Cardiac fibroblast (primary cell): ENCODE measurements at regions not wholly inside any gene's neighbourhood (a gene's known extent, or its start where the extent isn't known, plus 50 kb on each side); places are given as distances from the start of the nearest gene placed in this dataset.

Experiments
- DNase-seq, 2 donors: peaks; one replicate each; pipeline versions ENCODE4 v3.0.0 to v3.0.0-alpha.2; 2010; ENCODE audit warnings: low read depth in 2 of 2
- H3K4me3 ChIP-seq, 2 donors: replicated peaks in 1 of 2; 1 replicate in 1 of 2; 2 replicates in 1 of 2; pipeline ENCODE4 v1.5.1; 2011; ENCODE audit warnings: low read depth in 2 of 2, low read length in 2 of 2, mild to moderate bottlenecking in 2 of 2, moderate library complexity in 1 of 2
- TF ChIP-seq, protein P1 (sequence below): IDR thresholded peaks from one replicate; pipeline ENCODE4 v1.5.1; 2011; ENCODE audit warnings: low read depth, mild to moderate bottlenecking, low read length, inconsistent platforms

DNA sequence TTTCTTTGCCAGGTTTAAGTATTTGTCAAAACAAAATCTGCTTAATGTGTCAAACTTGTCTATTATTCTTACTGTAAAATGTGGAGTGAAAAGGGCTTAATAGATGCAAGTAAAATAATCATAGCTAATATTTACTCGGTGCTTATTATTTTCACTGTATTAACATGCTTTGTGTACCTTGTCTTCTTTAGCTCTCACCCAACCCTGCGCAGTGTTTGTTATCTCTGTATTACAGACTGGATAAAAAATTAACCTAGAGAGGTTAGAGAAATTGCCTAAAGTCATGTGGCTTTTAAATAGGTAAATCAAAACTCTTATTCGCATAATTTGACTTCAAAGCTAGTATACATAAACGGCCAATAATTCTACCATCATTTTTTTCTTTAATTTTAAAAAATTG, 1864.8 kb downstream of the MAT2B start:
- no peak overlapping the region for H3K4me3 ChIP-seq
- TF ChIP-seq, protein P1, sequence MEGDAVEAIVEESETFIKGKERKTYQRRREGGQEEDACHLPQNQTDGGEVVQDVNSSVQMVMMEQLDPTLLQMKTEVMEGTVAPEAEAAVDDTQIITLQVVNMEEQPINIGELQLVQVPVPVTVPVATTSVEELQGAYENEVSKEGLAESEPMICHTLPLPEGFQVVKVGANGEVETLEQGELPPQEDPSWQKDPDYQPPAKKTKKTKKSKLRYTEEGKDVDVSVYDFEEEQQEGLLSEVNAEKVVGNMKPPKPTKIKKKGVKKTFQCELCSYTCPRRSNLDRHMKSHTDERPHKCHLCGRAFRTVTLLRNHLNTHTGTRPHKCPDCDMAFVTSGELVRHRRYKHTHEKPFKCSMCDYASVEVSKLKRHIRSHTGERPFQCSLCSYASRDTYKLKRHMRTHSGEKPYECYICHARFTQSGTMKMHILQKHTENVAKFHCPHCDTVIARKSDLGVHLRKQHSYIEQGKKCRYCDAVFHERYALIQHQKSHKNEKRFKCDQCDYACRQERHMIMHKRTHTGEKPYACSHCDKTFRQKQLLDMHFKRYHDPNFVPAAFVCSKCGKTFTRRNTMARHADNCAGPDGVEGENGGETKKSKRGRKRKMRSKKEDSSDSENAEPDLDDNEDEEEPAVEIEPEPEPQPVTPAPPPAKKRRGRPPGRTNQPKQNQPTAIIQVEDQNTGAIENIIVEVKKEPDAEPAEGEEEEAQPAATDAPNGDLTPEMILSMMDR = no peak
- DNase-seq = no peak

DNA sequence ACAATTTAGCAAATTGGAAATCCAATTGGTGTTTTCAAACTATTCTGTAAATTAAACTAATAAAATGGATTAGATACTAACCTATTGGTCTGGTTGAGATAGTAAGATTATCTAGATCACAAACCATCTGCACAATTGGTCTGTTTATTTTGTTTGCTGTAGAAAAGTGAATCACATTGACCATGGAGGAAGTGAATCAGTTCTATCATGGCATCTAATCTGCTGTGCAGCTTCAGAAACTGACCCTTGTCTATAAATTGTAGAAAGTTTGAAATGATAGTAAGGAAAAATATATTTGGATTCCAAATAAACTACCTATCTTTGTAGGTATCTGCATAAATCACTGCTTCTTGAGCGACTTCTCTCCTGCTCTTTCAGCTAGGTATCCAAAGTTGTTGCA, 1865.4 kb downstream of the MAT2B start:
- H3K4me3 ChIP-seq = no peak overlapping the region
- DNase-seq = no peak
- TF ChIP-seq, protein P1 = no peak

DNA sequence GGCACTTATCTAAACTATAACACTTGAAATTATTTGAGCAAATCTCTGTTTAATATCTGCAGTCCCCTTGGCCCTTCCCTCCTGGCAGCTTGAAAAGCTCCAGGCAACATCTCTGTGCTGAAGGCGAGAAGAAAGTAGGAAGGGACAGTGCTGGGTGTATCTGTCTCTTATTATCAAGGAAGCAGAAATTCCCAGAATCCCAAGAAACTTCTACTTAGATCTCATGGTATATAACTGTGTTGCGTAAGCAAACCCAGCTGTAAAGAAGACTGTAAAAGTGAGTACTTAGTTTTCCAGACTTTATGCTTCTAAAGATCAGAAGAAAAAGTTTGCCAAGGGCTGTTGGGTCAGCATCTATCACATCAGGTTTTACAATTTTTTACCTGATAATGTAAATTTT, 1869.8 kb downstream of the MAT2B start:
- no peak for DNase-seq
- TF ChIP-seq, protein P1 = no peak
- H3K4me3 ChIP-seq = no peak overlapping the region

DNA sequence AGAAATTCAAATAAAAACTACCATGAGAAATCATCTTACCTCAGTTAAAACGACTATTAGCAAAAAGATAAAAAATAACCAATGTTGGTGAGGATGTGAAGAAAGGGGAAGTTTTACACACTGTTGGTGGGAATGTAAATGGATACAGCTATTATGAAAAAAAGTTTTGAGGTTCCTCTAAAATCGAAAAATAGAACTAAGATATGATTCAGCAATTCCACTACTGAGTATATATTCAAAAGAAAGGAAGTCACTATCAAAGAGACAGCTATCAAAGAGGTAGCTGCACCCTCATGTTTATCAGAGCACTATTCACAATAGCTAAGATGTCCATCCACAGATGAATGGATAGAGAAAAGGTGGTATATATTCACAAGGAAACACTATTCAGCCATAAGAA, 1888.4 kb downstream of the MAT2B start:
- no peak for DNase-seq
- TF ChIP-seq, protein P1 = no peak
- no peak overlapping the region for H3K4me3 ChIP-seq

DNA sequence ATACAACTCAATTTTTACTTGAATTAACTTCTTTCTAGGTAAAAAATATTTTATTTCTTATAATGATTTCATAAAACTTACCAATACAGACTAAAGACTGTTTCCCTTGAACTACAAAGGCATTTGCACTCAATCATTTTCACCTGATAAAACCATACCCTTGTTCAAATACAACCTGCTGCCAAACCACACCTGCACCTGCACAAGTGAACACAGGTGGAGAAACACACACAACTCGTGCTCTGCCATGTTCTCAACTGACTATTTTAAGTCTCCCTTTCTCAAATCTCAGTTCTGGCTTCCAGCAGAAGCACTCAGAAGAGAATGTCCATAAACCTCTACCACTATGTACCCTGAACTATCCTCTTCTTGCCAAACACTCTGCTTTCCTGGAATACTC, 1892.1 kb downstream of the MAT2B start:
- no peak for DNase-seq
- H3K4me3 ChIP-seq = no peak overlapping the region
- TF ChIP-seq, protein P1 = no peak

DNA sequence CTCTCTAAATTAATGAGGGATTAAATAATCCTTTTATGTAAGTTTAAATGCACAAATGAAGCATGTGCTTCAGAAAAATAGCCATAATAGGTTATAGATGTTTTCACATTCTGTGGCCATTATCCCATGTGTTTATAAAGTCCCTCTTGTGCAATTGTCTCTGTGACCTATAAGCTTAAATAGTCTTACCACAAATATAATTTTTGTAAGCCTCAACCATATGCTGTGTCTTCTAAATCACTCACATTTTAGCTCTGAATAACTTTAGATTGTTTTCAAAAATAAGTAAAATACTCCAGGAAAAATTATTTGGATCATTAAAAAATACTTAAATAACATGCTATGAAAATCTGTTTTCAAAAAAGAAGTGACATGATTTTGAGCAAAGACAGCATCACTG, 1894.7 kb downstream of the MAT2B start:
- TF ChIP-seq, protein P1 = no peak
- H3K4me3 ChIP-seq = no peak overlapping the region
- no peak for DNase-seq

DNA sequence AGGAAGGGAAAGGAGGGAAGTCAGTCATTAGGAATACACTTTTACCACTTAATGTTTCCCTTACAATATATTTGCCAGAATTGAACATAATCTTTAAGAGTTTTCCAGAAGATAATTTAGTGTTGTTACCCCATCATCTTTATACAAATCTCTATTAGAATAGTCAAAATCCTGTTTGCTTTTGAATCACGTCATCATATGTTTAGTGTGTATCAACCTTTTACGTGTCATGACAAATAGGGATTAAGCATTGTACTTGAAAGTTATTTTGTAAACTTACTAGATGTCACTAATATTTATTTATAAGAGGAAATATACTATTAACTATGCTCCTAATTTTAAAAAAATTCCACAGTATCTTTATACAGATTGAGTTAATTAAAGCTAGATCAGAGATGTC, 1899.5 kb downstream of the MAT2B start:
- TF ChIP-seq, protein P1 = no peak
- no peak for DNase-seq
- H3K4me3 ChIP-seq = no peak overlapping the region
